SK-N-SH (cell line): ENCODE measurements at regions not wholly inside any gene's neighbourhood (a gene's known extent, or its start where the extent isn't known, plus 50 kb on each side); places are given as distances from the start of the nearest gene placed in this dataset.

Experiments used
- FOXM1 ChIP-seq: IDR thresholded peaks from 2 replicates; pipeline ENCODE4 v1.4.0; 2012; ENCODE audit warnings: low read depth, mild to moderate bottlenecking
- NFIC ChIP-seq: IDR thresholded peaks from 2 replicates; pipeline ENCODE4 v1.4.0; 2012; ENCODE audit warnings: borderline replicate concordance
- POLR2AphosphoS5 ChIP-seq: IDR thresholded peaks from 2 replicates; pipeline ENCODE4 v1.6.1; 2012; ENCODE audit warnings: low read depth, low read length
- RFX5 ChIP-seq: IDR thresholded peaks from 2 replicates; pipeline ENCODE4 v1.6.1; 2012; ENCODE audit warnings: mild to moderate bottlenecking, improper control_type of control experiment, low read length
- RXRA ChIP-seq: IDR thresholded peaks from 2 replicates; pipeline ENCODE4 v1.4.0; 2012; ENCODE audit warnings: low read depth, mild to moderate bottlenecking, borderline replicate concordance
- SIN3A ChIP-seq: IDR thresholded peaks from 2 replicates; pipeline ENCODE4 v1.6.1; 2012; ENCODE audit warnings: low read depth, mild to moderate bottlenecking, low read length, moderate library complexity, borderline replicate concordance
- TAF1 ChIP-seq: IDR thresholded peaks from 2 replicates; pipeline ENCODE4 v1.6.1; 2012; ENCODE audit warnings: low read depth, mild to moderate bottlenecking, low read length, moderate library complexity, borderline replicate concordance
- TF ChIP-seq, protein P1 (sequence below): IDR thresholded peaks from 2 replicates; pipeline ENCODE4 v1.4.0; 2012; ENCODE audit warnings: low read depth
- TF ChIP-seq, protein P2 (sequence below): fragments of 200-600 bp; sonication (generic); IDR thresholded peaks from 2 replicates; pipeline ENCODE4 v1.6.1; 2017; ENCODE audit warnings: antibody characterized with exemption, mild to moderate bottlenecking, moderate library complexity
- TF ChIP-seq, protein P3 (sequence below): IDR thresholded peaks from 2 replicates; pipeline ENCODE4 v1.6.1; 2012; ENCODE audit warnings: mild to moderate bottlenecking, low read depth, low read length, moderate library complexity

DNA sequence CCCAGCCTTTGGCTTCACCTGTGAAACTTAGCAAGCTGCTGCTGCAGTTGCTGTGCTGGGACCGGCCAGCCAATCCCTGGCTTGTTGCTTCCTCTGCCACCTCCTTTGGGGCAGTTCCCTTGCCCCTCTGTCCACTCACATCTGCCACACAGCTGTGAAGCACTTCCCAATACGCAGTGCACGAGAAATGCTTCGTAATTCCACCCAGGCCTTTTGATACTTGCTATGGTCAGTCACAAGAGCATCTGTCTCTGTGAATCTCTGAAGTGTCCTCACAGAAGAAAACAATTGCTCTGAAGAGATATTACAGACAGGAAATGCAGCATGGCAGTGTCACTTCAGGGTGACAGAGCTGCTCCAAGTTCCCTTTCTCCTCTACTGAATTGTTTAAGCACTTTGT lies 208.5 kb downstream of the PTEN start:
- TF ChIP-seq, protein P1, sequence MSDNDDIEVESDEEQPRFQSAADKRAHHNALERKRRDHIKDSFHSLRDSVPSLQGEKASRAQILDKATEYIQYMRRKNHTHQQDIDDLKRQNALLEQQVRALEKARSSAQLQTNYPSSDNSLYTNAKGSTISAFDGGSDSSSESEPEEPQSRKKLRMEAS: no peak
- TF ChIP-seq, protein P2, sequence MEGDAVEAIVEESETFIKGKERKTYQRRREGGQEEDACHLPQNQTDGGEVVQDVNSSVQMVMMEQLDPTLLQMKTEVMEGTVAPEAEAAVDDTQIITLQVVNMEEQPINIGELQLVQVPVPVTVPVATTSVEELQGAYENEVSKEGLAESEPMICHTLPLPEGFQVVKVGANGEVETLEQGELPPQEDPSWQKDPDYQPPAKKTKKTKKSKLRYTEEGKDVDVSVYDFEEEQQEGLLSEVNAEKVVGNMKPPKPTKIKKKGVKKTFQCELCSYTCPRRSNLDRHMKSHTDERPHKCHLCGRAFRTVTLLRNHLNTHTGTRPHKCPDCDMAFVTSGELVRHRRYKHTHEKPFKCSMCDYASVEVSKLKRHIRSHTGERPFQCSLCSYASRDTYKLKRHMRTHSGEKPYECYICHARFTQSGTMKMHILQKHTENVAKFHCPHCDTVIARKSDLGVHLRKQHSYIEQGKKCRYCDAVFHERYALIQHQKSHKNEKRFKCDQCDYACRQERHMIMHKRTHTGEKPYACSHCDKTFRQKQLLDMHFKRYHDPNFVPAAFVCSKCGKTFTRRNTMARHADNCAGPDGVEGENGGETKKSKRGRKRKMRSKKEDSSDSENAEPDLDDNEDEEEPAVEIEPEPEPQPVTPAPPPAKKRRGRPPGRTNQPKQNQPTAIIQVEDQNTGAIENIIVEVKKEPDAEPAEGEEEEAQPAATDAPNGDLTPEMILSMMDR: no peak
- TF ChIP-seq POLR2AphosphoS5: no peak
- TF ChIP-seq, protein P3, sequence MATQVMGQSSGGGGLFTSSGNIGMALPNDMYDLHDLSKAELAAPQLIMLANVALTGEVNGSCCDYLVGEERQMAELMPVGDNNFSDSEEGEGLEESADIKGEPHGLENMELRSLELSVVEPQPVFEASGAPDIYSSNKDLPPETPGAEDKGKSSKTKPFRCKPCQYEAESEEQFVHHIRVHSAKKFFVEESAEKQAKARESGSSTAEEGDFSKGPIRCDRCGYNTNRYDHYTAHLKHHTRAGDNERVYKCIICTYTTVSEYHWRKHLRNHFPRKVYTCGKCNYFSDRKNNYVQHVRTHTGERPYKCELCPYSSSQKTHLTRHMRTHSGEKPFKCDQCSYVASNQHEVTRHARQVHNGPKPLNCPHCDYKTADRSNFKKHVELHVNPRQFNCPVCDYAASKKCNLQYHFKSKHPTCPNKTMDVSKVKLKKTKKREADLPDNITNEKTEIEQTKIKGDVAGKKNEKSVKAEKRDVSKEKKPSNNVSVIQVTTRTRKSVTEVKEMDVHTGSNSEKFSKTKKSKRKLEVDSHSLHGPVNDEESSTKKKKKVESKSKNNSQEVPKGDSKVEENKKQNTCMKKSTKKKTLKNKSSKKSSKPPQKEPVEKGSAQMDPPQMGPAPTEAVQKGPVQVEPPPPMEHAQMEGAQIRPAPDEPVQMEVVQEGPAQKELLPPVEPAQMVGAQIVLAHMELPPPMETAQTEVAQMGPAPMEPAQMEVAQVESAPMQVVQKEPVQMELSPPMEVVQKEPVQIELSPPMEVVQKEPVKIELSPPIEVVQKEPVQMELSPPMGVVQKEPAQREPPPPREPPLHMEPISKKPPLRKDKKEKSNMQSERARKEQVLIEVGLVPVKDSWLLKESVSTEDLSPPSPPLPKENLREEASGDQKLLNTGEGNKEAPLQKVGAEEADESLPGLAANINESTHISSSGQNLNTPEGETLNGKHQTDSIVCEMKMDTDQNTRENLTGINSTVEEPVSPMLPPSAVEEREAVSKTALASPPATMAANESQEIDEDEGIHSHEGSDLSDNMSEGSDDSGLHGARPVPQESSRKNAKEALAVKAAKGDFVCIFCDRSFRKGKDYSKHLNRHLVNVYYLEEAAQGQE: no peak
- TF ChIP-seq RFX5: no peak
- no peak for TF ChIP-seq NFIC
- TF ChIP-seq FOXM1: no peak
- no peak for TF ChIP-seq SIN3A
- TF ChIP-seq TAF1: no peak
- no peak for TF ChIP-seq RXRA
